ENCODE measurements at regions not wholly inside any gene's neighbourhood (a gene's known extent, or its start where the extent isn't known, plus 50 kb on each side); places are given as distances from the start of the nearest gene placed in this dataset.

GRCh38 chr5:107271682-107272350, 398.9 kb downstream of the EFNA5 start:
- no peak for TF ChIP-seq CTCF (IDR thresholded peaks at IDR 0.05)
- H3K4me1 ChIP-seq = no peaks in the 10 kb centered on the region
- H3K27ac ChIP-seq = no peak overlapping the region
- H3K9me3 ChIP-seq = no peaks in the 10 kb centered on the region
- H3K36me3 ChIP-seq = no peaks in the 10 kb centered on the region
- H3K27me3 ChIP-seq = no peaks in the 10 kb centered on the region
- intact Hi-C loops (cut with DNase I) = no loop called here
- no peak overlapping the region for H3K4me3 ChIP-seq
- DNase-seq (ENCODE audit: low spot score in 2 of 2) = no peak

- H3K27me3 ChIP-seq = no peaks in the 10 kb centered on the region
- DNase-seq (ENCODE audit: low spot score in 2 of 2) = no peak
- H3K9me3 ChIP-seq = no peaks in the 10 kb centered on the region
- no peak for TF ChIP-seq CTCF (IDR thresholded peaks at IDR 0.05)
- no peaks in the 10 kb centered on the region for H3K36me3 ChIP-seq
- H3K27ac ChIP-seq = no peak overlapping the region
- H3K4me3 ChIP-seq = no peak overlapping the region
- intact Hi-C loops (cut with DNase I) = no loop called here
- H3K4me1 ChIP-seq = no peaks in the 10 kb centered on the region
Observed at GRCh38 chr5:107270561-107270960, 400.2 kb downstream of the EFNA5 start.

GRCh38 chr5:107269678-107270077, 401.1 kb downstream of the EFNA5 start:
- no peak for DNase-seq (ENCODE audit: low spot score in 2 of 2)
- no peaks in the 10 kb centered on the region for H3K27me3 ChIP-seq
- H3K27ac ChIP-seq = no peak overlapping the region
- no peaks in the 10 kb centered on the region for H3K36me3 ChIP-seq
- no peak for TF ChIP-seq CTCF (IDR thresholded peaks at IDR 0.05)
- intact Hi-C loops (cut with DNase I) = no loop called here
- no peaks in the 10 kb centered on the region for H3K4me1 ChIP-seq
- H3K4me3 ChIP-seq = no peak overlapping the region
- no peaks in the 10 kb centered on the region for H3K9me3 ChIP-seq

- intact Hi-C loops (cut with DNase I) = no loop called here
- Histone ChIP-seq H3K36me3 (no peaks in the 10 kb centered on the region), H3K27me3 (no peaks in the 10 kb centered on the region), H3K4me1 (no peaks in the 10 kb centered on the region), H3K4me3 (no peak overlapping the region), H3K9me3 (no peaks in the 10 kb centered on the region), H3K27ac (no peak overlapping the region)
- no peak for TF ChIP-seq CTCF (IDR thresholded peaks at IDR 0.05)
- DNase-seq (ENCODE audit: low spot score in 2 of 2) = no peak
Observed at GRCh38 chr5:107269256-107269655, 401.5 kb downstream of the EFNA5 start.

GRCh38 chr5:107268241-107268640, 402.5 kb downstream of the EFNA5 start:
- Histone ChIP-seq H3K4me1 (no peaks in the 10 kb centered on the region), H3K4me3 (no peak overlapping the region), H3K27me3 (no peaks in the 10 kb centered on the region), H3K36me3 (no peaks in the 10 kb centered on the region), H3K27ac (no peak overlapping the region), H3K9me3 (no peaks in the 10 kb centered on the region)
- DNase-seq (ENCODE audit: low spot score in 2 of 2) = no peak
- TF ChIP-seq CTCF (IDR thresholded peaks at IDR 0.05) = no peak
- intact Hi-C loops (cut with DNase I) = no loop called here

GRCh38 chr5:107266100-107266499, 404.6 kb downstream of the EFNA5 start:
- Histone ChIP-seq H3K36me3 (no peaks in the 10 kb centered on the region), H3K4me1 (no peaks in the 10 kb centered on the region), H3K9me3 (no peaks in the 10 kb centered on the region), H3K27me3 (no peaks in the 10 kb centered on the region), H3K4me3 (no peak overlapping the region), H3K27ac (no peak overlapping the region)
- no peak for DNase-seq (ENCODE audit: low spot score in 2 of 2)
- intact Hi-C loops (cut with DNase I) = no loop called here
- no peak for TF ChIP-seq CTCF (IDR thresholded peaks at IDR 0.05)

All from ascending aorta (tissue), 2 donors.